DND-41 (cell line): ENCODE measurements at regions not wholly inside any gene's neighbourhood (a gene's known extent, or its start where the extent isn't known, plus 50 kb on each side); places are given as distances from the start of the nearest gene placed in this dataset.

ENCODE experiments used
- CTCF ChIP-seq: IDR thresholded peaks from 2 replicates; pipeline ENCODE4 v1.5.1; 2012; ENCODE audit warnings: borderline replicate concordance, low read length, moderate library complexity, mild to moderate bottlenecking; ENCODE audit not compliant: poor library complexity, severe bottlenecking; ENCODE audit errors: extremely low read depth
- EZH2 ChIP-seq: IDR thresholded peaks from 3 replicates; pipeline ENCODE4 v1.6.1; 2012; ENCODE audit warnings: borderline replicate concordance, low read depth, mild to moderate bottlenecking, moderate library complexity, low read length, inconsistent platforms; ENCODE audit not compliant: severe bottlenecking

- TF ChIP-seq CTCF (no peak), EZH2 (no peak)
Measured at GRCh38 chr1:8176279-8176678, 141.6 kb upstream of the SLC45A1 start.
